COR-L47 (cell line): ENCODE measurements at regions not wholly inside any gene's neighbourhood (a gene's known extent, or its start where the extent isn't known, plus 50 kb on each side); places are given as distances from the start of the nearest gene placed in this dataset.
"Not testable (repeated sequence)": the region's sequence is repeated elsewhere in the genome, so short reads cannot be mapped to it uniquely, and the experiment has no call there.

Experiments used
- DNase-seq: peaks from one replicate; lab custom pipeline; 2025; lab: John Stamatoyannopoulos, UW

GRCh38 chr7:131019351-131019750 lies 285.3 kb upstream of the KLF14 start:
- no peak for DNase-seq

GRCh38 chr7:131020759-131021261 lies 286.8 kb upstream of the KLF14 start:
- DNase-seq = no peak

DNA sequence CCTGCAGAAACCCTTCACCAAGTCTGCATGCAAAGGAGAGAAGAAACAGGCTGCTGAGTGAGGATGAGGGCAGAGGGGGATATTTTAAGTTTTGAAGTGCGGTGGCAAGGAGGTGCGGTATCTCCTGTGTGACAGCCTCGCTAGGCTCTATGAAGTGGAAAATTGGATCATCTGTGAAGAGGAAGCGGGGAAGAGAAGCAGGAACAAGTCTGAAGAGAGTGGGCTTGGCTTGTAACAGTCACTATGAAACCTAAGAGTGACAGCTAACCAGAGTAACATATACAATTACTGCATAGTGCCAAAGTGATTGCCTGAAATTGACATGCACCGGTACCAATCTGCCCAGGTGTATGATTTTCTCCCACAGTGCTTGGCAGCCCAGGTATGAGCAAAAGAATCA lies 287.5 kb upstream of the KLF14 start:
- no peak for DNase-seq

GRCh38 chr7:131021902-131022301 lies 287.9 kb upstream of the KLF14 start:
- DNase-seq = no peak

- DNase-seq = peak; percentile 2
These were observed 292.4 kb upstream of the KLF14 start for GRCh38 chr7:131026297-131027000.

DNA sequence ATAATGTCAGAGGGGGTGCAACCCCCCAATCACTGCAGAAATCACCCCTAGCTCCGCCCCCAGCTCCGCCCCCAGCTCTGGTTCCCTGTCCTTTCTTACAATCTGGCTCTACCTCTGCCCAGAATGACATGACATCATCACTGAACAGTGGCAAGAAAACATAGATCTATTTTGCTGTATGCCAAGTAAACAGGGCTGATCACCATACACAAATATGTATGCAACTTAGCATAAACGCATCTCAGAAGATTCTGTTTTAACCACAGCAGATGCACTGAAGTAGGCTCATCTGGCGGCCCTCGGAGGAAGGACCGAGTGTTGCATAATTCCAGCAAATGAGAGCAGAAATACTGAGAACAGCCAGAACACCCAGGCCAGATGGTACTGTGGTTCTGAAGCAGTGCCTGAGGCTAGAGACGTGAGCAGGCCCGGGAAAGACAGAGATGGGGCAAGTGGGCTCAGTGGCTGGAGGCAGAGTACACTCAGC lies 293.3 kb upstream of the KLF14 start:
- no peak for DNase-seq

DNA sequence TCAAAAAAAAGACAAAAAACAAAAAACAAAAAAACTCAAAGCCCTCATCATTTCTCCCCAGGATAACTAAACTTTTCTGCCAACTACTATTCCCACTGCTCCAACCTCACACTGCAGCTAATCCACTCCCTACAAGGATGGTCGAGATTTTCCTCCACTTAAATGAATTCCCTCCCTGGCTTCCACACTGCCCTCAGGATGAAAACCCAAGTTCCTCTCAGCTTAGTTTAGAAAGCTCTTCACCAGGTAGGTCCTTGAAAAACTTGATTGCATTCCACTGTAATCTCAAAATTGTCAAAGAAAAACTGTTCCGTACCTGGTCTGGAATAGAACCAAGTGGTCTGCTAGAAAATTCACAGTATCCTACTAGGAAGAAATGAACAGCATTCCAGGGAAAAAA lies 294.3 kb upstream of the KLF14 start:
- DNase-seq = no peak

DNA sequence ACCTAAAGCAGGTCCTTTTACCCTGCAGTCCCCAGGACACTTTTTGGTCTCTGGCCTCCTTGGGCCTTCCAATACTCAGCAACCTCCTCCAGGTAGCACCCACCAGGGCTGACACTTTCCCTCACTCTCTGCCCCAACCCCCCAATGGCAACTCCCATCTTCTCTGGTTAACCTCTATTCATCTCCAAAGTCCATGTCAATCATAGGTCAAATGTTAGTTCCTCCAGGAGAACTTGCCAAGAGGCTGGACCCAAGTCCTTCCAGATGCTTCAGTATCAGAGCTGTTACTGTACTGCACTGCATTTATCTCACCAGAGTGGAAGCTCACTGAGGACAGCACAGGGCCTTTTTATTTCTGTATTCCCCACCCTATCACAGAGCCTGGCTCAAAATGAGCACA lies 295.0 kb upstream of the KLF14 start:
- DNase-seq = no peak

DNA sequence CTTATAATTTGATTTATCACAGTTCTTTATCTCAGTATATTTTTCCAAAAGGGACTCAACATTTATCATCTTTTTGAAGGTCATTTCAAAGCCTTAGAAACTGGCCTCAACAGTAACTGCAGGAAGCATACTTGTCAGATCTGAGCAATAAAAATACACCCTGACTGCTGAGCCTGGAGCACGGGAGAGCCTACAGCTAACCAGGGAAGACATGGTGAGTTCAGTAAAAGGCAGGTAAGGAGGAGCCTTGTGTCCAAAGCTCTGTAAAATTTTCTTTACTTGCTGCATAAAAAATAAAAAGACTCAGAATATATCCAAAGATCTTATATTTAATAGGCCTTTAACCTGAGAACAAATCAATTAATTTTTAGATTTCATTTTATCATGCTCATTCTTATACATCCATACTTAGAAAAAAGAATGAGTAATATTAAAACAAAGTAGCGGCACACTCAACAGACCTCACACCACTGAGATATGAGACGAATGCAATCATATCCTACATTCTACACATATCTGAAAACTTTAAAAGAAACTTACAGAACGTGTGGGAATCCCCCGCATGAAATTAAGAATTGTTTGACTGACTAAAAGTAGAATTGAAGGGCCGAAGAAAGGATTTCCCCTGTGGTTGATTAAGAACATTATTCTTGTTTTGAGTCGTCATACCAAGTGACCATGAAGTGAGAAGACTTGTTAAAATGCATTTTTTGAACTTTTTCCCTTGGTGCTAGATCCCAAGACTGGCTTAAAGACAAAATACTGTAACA lies 296.4 kb upstream of the MKLN1 start:
- DNase-seq = no peak

GRCh38 chr7:131032786-131033185 lies 294.9 kb upstream of the MKLN1 start:
- DNase-seq = no peak

GRCh38 chr7:131034166-131034881 lies 293.4 kb upstream of the MKLN1 start:
- no peak for DNase-seq

DNA sequence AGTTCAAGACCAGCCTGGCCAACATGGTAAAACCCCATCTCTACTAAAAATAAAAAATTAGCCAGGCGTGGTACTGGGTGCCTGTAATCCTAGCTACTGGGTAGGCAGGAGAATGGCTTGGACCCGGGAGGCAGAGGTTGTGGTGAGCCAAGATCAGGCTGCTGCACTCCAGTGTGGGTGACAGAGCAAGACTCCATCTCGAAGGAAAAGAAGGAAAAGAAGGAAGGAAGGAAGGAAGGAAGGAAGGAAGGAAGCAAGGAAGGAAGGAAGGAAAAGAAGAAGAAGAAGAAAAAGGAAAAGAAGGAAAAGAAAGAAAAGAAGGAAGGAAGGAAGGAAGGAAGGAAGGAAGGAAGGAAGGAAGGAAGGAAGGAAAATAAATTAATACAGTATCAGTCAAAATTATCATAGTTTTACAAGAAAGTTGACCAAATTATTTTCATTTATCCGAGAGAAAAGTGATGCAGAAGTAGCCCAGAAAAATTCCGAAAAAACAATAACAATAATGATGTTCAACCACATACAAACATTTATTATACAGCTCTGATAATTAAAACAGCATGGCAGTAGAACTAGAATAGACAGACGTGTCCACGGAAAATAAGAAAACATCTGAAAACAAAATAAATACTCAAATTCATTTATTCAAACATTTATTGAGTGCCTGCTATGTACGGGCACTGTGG lies 292.4 kb upstream of the MKLN1 start:
- no peak for DNase-seq

DNA sequence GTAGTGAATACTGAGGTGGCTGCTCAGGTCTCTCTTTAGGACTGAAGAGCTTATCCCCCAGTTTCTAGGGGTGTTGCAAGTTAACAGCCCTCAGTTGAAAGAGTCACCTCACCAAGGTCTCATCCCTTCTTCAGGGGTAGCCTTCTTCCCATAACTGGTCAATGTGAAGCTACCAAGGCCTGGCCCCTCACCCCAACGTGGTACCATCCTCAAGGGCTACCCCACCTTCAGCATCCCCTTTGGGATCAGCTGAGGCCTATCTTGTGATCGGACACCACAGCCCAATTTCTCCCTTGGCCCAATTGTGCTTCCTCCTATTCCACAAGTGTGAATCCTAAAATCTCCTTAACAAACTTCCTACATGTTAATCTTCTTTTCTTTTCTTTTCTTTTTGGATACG lies 289.5 kb upstream of the MKLN1 start:
- DNase-seq = no peak

DNA sequence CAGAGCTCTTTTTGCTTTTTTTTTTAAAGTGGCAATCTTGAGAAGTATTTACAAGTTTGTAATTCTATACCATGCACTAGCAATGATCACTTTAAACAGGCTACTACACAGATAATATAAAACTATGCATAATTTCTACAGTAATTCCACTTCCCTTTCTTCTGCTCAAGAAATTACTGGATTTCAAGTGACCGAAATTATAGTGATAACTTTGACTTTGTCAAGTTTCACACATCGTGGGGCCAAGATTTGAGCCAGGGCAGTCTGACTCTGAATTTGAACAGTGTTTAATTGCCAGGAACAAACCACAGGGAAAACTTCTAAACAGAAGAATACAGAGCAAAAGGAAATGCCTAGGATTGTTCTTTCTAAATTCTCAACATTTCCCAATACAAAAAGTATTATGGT lies 288.3 kb upstream of the MKLN1 start:
- no peak for DNase-seq

DNA sequence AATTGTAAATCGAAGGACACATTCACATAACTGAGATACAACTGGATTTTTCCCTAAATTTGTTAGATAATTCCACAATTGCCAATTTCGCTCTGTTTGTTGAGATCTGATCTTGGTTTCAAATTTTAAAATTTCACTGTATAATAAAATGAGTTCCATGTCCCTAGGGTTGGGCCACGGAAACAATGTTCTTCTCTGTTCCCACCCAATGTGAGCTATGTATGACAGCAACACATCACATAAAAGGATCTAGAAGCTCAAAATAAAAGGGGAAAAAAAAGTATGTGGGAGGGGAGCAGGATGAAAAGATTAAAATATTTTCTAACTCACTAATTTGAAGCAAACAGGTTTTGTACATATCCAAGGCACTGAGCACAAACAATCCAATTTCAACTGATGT lies 287.8 kb upstream of the MKLN1 start:
- no peak for DNase-seq

DNA sequence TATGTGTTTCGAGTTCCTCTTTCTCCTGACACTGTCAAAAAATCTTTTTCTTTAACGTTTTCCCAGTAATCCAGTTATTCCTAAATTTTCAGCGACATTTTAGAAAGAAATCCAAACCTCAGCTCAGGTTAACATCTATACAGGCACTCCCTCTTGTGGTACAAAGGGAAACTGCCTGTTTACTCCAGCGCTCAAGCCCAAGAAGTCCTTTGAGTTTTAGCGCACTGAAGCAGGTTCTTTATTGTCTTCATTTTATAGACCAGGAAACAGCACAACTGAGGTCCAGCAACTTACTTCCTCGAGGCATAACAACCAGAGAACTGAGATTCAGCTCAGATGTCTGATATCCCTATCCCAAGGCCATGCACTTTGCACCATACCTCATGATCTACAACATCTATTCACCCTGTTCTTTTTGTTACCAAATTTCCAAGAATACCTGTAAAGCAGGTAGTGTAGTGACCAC lies 287.2 kb upstream of the MKLN1 start:
- DNase-seq = peak; percentile 40

DNA sequence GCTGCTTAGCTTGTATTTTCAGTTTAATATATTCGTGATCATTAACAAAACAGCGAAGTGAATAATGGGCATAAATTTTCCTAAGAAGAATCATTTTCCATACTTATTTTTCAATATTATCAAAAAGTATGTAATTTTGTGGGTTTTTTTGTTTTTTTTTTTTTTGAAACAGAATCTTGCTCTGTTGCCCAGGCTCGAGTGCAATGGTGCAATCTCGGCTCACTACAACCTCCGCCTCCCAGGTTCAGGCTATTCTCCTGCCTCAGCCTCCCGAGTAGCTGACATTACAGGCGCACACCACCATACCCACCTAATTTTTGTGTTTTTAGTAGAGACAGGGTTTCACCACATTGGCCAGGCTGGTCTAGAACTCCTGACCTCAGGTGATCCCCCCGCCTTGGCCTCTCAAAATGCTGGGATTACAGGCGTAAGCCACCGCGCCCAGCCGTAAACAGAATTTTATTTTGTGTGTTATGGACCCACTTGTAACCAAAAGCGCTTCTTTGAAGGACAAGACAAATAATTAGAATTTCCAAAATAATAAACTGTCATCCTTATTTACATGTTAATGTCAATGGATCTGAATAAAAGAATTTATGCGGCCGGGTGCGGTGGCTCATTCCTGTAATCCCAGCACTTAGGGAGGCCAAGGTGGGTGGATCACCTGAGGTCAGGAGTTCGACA lies 286.5 kb upstream of the MKLN1 start:
- not testable (repeated sequence) for DNase-seq

DNA sequence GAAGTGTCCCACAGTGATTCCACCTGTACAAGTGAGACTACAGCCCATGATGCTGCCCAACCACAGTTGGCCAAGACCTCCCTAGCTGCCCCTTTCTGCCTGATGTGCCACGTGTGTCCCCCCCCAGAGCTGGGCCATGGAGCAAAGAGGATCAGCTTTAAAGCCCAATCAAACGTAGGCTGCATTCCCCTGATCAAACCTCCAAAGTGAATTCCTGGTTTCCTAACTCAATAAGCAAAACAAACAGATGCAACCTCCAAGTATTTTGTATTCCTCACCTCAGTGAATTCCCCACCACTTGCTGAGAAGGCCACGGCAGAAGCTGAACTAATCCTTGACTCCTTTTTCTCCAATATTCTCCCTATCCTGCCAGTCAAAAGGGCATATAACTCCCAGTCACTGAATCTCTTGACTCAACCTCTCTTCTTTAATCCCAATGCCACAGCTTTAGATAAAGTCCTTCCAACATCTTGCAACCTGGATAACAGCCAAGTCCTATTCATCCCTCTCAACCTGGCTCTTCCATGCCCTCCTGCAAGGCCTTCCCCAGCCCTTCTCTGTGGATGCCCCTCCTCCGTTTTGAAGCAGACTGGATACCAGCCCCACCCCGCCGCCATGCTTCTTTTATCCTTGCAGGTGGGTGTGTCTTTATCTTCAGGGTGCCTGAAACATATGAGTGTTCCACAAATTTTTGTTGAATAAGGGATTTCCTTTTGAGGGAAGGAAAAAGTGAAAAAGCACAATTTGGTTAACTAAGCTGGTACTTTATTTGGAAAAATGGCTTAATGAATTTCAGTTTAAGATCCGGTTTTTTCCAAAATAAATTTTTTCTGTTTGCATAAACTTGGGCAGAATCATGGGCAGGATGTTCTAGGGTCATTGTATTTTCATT lies 285.2 kb upstream of the MKLN1 start:
- DNase-seq = no peak

DNA sequence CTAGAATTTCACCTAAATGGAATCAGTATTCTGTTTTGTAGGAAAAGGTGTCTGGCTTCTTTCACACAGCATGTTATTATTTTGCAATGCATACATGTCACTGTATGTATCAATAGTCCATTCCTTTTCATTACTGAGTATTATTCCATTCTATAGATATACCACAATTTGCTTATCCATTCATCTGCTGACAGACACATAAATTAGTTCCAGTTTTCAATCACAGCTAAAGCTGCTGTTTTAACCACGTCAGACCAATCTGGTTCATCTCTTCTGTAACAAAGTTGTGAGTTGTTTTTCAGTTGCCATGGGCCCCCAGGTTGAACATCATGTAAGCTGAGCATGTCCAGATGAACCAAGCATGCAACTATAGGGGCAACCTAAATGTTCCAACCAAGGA lies 282.1 kb upstream of the MKLN1 start:
- no peak for DNase-seq

DNA sequence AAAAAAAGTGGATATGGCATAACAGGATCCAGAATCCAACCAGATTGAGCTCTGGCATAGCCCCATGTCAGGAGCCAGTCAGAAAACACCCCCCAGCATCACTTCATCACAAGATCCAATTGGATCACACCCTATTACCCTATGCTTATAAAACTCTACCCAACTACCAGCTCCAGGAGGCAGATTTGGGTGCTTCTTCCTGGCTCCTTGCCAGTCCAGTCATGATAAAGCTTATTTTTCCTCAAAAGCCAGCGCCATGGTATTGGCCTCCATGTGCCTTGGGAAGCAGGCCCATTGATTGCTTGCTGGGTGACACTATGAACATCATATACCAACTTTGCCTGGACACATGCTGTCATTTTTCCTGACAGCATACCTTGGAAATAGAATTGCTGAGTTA lies 281.4 kb upstream of the MKLN1 start:
- no peak for DNase-seq
